AG09319 (cell line): ENCODE measurements at regions not wholly inside any gene's neighbourhood (a gene's known extent, or its start where the extent isn't known, plus 50 kb on each side); places are given as distances from the start of the nearest gene placed in this dataset.

Source experiments
- DNase-seq: peaks from one replicate; pipeline ENCODE4 v3.0.0-alpha.2; 2010; ENCODE audit warnings: low read depth; ENCODE audit errors: extremely low read depth
- TF ChIP-seq, protein P1 (sequence below): IDR thresholded peaks from 2 replicates; pipeline ENCODE4 v1.5.1; 2011; ENCODE audit warnings: low read depth, mild to moderate bottlenecking, inconsistent platforms, low read length, moderate library complexity

DNA sequence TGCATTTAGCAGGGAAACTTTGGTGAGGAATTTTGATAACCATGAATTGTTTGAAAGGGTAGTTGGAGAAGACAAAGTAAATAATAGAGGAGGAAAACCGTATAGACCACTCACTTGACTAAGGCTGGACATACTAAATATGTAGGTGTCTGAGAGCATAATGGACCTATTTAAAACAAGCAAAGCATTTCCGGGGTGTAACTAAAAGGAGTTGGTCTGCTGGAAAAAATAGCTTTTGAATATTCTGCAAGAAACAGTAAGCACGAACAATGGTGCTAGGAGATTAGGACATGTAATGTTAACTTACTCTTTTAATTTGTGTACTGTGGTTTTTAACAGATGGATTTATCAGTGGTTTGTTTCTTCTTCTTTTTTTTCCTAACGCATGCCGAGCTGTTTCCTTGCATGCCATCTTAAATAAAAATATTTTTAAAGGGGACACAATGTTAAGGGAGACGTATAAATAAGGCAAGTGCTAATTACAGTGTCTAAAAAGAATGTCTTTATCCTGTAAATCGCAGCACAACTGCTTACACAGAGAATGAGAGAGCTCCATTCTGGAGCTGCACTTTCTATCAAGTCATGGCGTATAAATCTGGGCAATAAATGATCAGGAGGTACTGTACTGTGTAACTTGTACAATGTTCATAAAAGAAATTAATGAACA is 492.1 kb downstream of the LMO4 start:
- TF ChIP-seq, protein P1, sequence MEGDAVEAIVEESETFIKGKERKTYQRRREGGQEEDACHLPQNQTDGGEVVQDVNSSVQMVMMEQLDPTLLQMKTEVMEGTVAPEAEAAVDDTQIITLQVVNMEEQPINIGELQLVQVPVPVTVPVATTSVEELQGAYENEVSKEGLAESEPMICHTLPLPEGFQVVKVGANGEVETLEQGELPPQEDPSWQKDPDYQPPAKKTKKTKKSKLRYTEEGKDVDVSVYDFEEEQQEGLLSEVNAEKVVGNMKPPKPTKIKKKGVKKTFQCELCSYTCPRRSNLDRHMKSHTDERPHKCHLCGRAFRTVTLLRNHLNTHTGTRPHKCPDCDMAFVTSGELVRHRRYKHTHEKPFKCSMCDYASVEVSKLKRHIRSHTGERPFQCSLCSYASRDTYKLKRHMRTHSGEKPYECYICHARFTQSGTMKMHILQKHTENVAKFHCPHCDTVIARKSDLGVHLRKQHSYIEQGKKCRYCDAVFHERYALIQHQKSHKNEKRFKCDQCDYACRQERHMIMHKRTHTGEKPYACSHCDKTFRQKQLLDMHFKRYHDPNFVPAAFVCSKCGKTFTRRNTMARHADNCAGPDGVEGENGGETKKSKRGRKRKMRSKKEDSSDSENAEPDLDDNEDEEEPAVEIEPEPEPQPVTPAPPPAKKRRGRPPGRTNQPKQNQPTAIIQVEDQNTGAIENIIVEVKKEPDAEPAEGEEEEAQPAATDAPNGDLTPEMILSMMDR: no peak
- no peak for DNase-seq

DNA sequence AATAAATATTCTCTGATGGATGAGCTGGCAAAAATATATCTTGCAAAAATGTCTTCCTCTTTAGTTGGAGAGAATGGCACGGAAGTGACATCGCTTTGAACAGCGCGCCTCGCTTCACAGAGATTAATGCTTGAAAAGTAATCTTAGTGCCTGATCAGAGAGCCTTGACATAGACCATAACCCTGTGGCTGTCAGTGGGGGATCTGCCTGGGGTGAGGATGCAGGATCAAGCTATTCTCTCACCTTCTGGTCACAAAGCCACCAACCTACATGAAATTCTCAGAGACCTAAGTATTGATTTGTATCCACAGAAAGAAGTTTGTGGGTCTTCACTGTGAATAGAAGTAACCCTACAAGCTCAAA is 492.6 kb downstream of the LMO4 start:
- TF ChIP-seq, protein P1: no peak
- DNase-seq: no peak

DNA sequence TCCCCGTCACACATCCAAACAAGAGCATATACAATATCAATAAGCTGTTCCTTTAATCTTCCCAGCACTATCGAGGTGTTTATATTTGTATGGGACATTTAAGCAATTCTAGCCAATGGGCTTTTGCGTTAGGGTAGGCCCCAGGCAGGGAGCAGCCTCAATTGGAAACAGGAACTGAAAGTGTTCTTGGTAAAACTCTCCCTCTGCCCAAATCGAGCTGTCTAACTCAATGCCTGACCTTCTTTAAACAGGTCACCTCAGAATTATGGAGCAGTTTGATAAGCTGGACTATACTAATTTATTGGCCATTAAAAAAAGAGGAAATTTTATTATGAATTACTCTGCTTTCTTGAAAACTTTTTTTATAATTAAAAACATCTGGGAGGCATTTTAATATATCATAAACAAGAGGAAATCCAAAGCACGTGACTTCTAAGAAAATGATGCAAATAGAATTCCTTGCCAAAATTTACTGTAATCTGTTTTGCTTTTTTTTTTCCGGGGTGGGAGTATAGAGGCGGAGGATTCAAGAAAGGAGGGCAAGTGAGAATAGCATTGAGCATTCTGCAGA is 498.1 kb downstream of the LMO4 start:
- DNase-seq: peak; percentile 68
- TF ChIP-seq, protein P1: no peak

DNA sequence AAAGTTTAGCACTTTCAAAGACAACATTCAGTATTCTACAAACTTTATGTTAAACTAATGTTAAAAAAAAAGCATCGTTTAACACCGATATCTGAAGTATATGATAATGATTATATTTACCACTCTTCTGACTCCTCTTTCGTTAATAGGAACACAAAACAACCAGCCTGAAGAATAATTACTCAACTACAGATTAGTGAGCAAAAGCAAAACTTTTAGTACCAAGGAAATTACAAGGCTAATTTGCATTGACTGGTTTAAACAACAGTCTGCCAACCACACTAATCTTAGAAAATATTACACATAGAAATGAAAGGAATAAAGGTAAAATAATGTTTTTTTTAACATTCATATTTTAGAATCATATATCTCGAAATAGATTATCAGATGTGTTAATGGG is 500.7 kb downstream of the LMO4 start:
- DNase-seq: no peak
- TF ChIP-seq, protein P1: no peak

DNA sequence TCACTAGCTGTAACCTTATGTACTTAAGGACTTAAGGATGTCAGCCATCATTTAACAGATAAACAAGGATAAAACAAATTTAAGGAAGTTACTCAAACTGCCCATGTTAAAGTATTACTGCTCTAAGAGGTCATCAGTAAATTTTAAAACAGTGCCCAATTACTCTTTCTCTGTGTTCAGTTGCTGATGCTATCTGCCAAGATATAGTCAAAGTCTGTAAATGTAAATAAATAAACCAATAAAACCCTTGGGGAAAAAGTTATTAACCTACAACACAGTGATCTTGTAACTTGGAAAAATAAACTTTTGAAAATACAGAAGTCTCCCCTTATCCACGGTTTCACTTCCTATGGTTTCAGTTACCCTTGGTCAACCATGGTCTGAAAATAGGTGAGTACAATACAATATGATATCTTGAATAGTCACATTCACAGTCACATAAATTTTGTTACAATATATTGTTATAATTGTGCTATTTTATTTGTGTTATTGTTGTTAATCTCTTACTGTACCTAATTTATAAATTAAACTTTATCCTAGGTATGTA is 501.8 kb downstream of the LMO4 start:
- DNase-seq: no peak
- TF ChIP-seq, protein P1: no peak

DNA sequence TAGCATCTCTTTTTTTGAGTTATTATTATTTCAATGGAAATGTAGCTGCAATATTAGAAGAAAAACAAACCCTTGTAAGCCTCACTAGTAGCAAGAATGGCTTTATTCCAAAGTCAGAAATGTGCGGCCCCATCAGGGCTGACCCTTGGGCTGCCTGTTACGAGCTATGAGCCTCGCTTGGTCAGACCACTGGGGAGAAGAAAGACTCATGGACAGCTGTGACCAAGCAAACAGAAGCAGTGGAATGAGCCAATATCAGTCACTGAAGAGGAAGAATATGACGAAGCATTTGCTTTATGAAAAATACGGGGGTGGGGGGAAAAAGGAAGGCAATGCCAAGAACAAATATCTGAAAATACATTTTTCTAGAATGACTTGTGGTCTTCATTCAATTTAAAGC is 504.5 kb downstream of the LMO4 start:
- TF ChIP-seq, protein P1: no peak
- no peak for DNase-seq

DNA sequence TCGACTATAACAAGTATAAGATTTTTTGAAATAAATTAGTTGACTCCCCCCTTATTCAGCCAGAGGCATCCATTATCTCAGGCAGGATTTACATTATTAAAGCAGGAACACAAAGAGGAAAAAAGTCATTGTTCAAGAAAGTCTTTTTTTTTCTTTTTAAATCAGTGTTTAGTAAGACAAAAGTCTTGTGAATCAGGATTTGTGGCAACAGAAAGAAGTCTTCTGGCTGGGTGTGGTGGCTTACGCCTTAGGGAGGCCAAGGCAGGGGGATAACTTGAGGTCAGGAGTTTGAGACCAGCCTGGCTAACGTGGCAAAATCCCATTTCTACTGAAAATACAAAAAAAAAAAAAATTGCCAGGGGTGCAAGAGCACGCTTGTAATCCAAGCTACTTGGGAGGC is 505.5 kb downstream of the LMO4 start:
- no peak for DNase-seq
- TF ChIP-seq, protein P1: no peak
